HEK293T (cell line): ENCODE measurements at regions not wholly inside any gene's neighbourhood (a gene's known extent, or its start where the extent isn't known, plus 50 kb on each side); places are given as distances from the start of the nearest gene placed in this dataset.

ENCODE experiments used
- BHLHE40 ChIP-seq: fragments of 450-650 bp; IDR thresholded peaks from 2 replicates; pipeline ENCODE4 v1.6.1; 2016; ENCODE audit warnings: mild to moderate bottlenecking, moderate library complexity, borderline replicate concordance
- ELF4 ChIP-seq: fragments of 450-650 bp; IDR thresholded peaks from 2 replicates; pipeline ENCODE4 v1.6.1; 2017; ENCODE audit warnings: antibody characterized with exemption
- HDGF ChIP-seq: fragments of 450-650 bp; IDR thresholded peaks from 2 replicates; pipeline ENCODE4 v1.6.1; 2017; ENCODE audit warnings: antibody characterized with exemption, borderline replicate concordance
- SUZ12 ChIP-seq: fragments of 450-650 bp; IDR thresholded peaks from 2 replicates; pipeline ENCODE4 v1.6.1; 2016; ENCODE audit warnings: mild to moderate bottlenecking

- TF ChIP-seq HDGF (no peak), BHLHE40 (no peak), SUZ12 (no peak), ELF4 (no peak)
Observed at GRCh38 chr13:77448689-77449088, 86.8 kb upstream of the SCEL start.
